Vagina (tissue), 2 donors: ENCODE measurements at regions not wholly inside any gene's neighbourhood (a gene's known extent, or its start where the extent isn't known, plus 50 kb on each side); places are given as distances from the start of the nearest gene placed in this dataset.
"Not testable (repeated sequence)": the region's sequence is repeated elsewhere in the genome, so short reads cannot be mapped to it uniquely, and the experiment has no call there.

Experiments used
- DNase-seq, 2 donors: peaks; one replicate each; pipeline ENCODE4 v3.0.0-alpha.2; 2017; ENCODE audit errors: extremely low spot score in 2 of 2
- H3K27ac ChIP-seq: fragments of 200-600 bp; sonication (generic); one replicate; pipeline ENCODE4 v1.5.1; 2019
- H3K27me3 ChIP-seq: fragments of 200-600 bp; sonication (generic); one replicate; pipeline ENCODE4 v1.5.1; 2019
- H3K36me3 ChIP-seq, 2 donors: fragments of 200-600 bp; sonication (generic); one replicate each; pipeline ENCODE4 v1.5.1; 2017 to 2019
- H3K4me1 ChIP-seq: fragments of 200-600 bp; sonication (generic); one replicate; pipeline ENCODE4 v1.5.1; 2019
- H3K4me3 ChIP-seq, 2 donors: fragments of 200-600 bp; sonication (generic); 1 replicate in 1 of 2; 2 replicates in 1 of 2; pipeline ENCODE4 v1.5.1; 2016 to 2019
- H3K9me3 ChIP-seq: fragments of 200-600 bp; sonication (generic); one replicate; pipeline ENCODE4 v1.5.1; 2019
- CTCF ChIP-seq, 3 experiments: fragments of 450-650 bp in 2 of 3; fragments of 200-600 bp in 1 of 3; sonication (generic) in 1 of 3; IDR thresholded peaks; one replicate each; pipeline ENCODE4 v1.5.1; 2017 to 2019; ENCODE audit warnings: antibody characterized with exemption in 3 of 3, mild to moderate bottlenecking in 2 of 3, moderate library complexity in 2 of 3
- POLR2A ChIP-seq, 2 donors: fragments of 450-650 bp; IDR thresholded peaks; one replicate each; pipeline ENCODE4 v1.6.1; 2017; ENCODE audit warnings: antibody characterized with exemption in 2 of 2, mild to moderate bottlenecking in 2 of 2, moderate library complexity in 2 of 2
- POLR2AphosphoS5 ChIP-seq, 2 donors: sonication (generic); formaldehyde crosslinking; IDR thresholded peaks; one replicate each; pipeline ENCODE4 v1.9.0; 2017; ENCODE audit warnings: antibody characterized with exemption in 2 of 2, mild to moderate bottlenecking in 2 of 2, low read depth in 1 of 2; ENCODE audit not compliant: insufficient read depth in 1 of 2
- intact Hi-C: fragments of 100-400 bp; cut with DNase I; formaldehyde crosslinking; loops from one replicate; pipeline ENCODE4 v1.15.1; 2023

- no peak overlapping the region for H3K4me3 ChIP-seq
- no peaks in the 10 kb centered on the region for H3K27me3 ChIP-seq
- H3K27ac ChIP-seq = no peak overlapping the region
- TF ChIP-seq CTCF (IDR thresholded peaks at IDR 0.05) = no peak
- no peak for TF ChIP-seq POLR2A (IDR thresholded peaks at IDR 0.05)
- no peak for TF ChIP-seq POLR2AphosphoS5 (IDR thresholded peaks at IDR 0.05; ENCODE audit: insufficient read depth in 1 of 2, low read depth in 1 of 2)
- H3K36me3 ChIP-seq = no peaks in the 10 kb centered on the region
- intact Hi-C loops = no loop called here
- no peak for DNase-seq
- no peaks in the 10 kb centered on the region for H3K9me3 ChIP-seq
- H3K4me1 ChIP-seq = no peaks in the 10 kb centered on the region
Observed at GRCh38 chr9:34782372-34782771, 72.4 kb upstream of the CCL21 start.

- Histone ChIP-seq H3K4me1 (no peaks in the 10 kb centered on the region), H3K9me3 (no peaks in the 10 kb centered on the region), H3K27me3 (no peaks in the 10 kb centered on the region), H3K4me3 (no peak overlapping the region), H3K27ac (no peak overlapping the region), H3K36me3 (no peaks in the 10 kb centered on the region)
- DNase-seq = no peak
- TF ChIP-seq POLR2A (IDR thresholded peaks at IDR 0.05) (no peak), POLR2AphosphoS5 (IDR thresholded peaks at IDR 0.05; ENCODE audit: insufficient read depth in 1 of 2, low read depth in 1 of 2) (no peak), CTCF (IDR thresholded peaks at IDR 0.05) (no peak)
- intact Hi-C loops = no loop called here
Observed at GRCh38 chr9:34777666-34778065, 67.7 kb upstream of the CCL21 start.

- TF ChIP-seq CTCF (IDR thresholded peaks at IDR 0.05) (no peak), POLR2AphosphoS5 (IDR thresholded peaks at IDR 0.05; ENCODE audit: insufficient read depth in 1 of 2, low read depth in 1 of 2) (no peak), POLR2A (IDR thresholded peaks at IDR 0.05) (no peak)
- Histone ChIP-seq H3K4me3 (no peak overlapping the region), H3K27me3 (no peaks in the 10 kb centered on the region), H3K9me3 (no peaks in the 10 kb centered on the region), H3K36me3 (no peaks in the 10 kb centered on the region), H3K27ac (no peak overlapping the region), H3K4me1 (no peaks in the 10 kb centered on the region)
- no peak for DNase-seq
- intact Hi-C loops = no loop called here
Observed at GRCh38 chr9:34773955-34774354, 64.0 kb upstream of the CCL21 start.

GRCh38 chr9:34773306-34773910 is 63.5 kb upstream of the CCL21 start:
- intact Hi-C loops = no loop called here
- no peak overlapping the region for H3K27ac ChIP-seq
- H3K9me3 ChIP-seq = no peaks in the 10 kb centered on the region
- H3K27me3 ChIP-seq = no peaks in the 10 kb centered on the region
- no peak for DNase-seq
- H3K36me3 ChIP-seq = no peaks in the 10 kb centered on the region
- no peaks in the 10 kb centered on the region for H3K4me1 ChIP-seq
- no peak overlapping the region for H3K4me3 ChIP-seq
- TF ChIP-seq POLR2AphosphoS5 (IDR thresholded peaks at IDR 0.05; ENCODE audit: insufficient read depth in 1 of 2, low read depth in 1 of 2) = no peak
- no peak for TF ChIP-seq POLR2A (IDR thresholded peaks at IDR 0.05)
- TF ChIP-seq CTCF (IDR thresholded peaks at IDR 0.05) = no peak

- no peaks in the 10 kb centered on the region for H3K9me3 ChIP-seq
- H3K36me3 ChIP-seq = no peaks in the 10 kb centered on the region
- intact Hi-C loops = no loop called here
- H3K27ac ChIP-seq = no peak overlapping the region
- H3K4me1 ChIP-seq = no peaks in the 10 kb centered on the region
- H3K4me3 ChIP-seq = no peak overlapping the region
- no peaks in the 10 kb centered on the region for H3K27me3 ChIP-seq
- TF ChIP-seq POLR2AphosphoS5 (IDR thresholded peaks at IDR 0.05; ENCODE audit: insufficient read depth in 1 of 2, low read depth in 1 of 2) (peak in 1 of 2 donors; percentile 42), POLR2A (IDR thresholded peaks at IDR 0.05) (no peak), CTCF (IDR thresholded peaks at IDR 0.05) (no peak)
- DNase-seq = no peak
Observed at GRCh38 chr9:34771007-34771406, 61.1 kb upstream of the CCL21 start.

GRCh38 chr9:34767087-34767486 is 57.2 kb upstream of the CCL21 start:
- H3K36me3 ChIP-seq, H3K9me3 ChIP-seq, H3K27ac ChIP-seq, intact Hi-C loops, H3K4me1 ChIP-seq, DNase-seq, H3K27me3 ChIP-seq, H3K4me3 ChIP-seq: not testable (repeated sequence)
